Fibroblast of pulmonary artery (primary cell): ENCODE measurements at regions not wholly inside any gene's neighbourhood (a gene's known extent, or its start where the extent isn't known, plus 50 kb on each side); places are given as distances from the start of the nearest gene placed in this dataset.

ENCODE experiments used
- DNase-seq: peaks from one replicate; pipeline ENCODE4 v3.0.0-alpha.2; 2010; ENCODE audit warnings: low read depth
- H3K4me3 ChIP-seq: replicated peaks from 2 replicates; pipeline ENCODE4 v1.5.1; 2011; ENCODE audit warnings: low read depth, mild to moderate bottlenecking, control low read depth, low read length, moderate library complexity
- TF ChIP-seq, protein P1 (sequence below): IDR thresholded peaks from 2 replicates; pipeline ENCODE4 v1.5.1; 2011; ENCODE audit warnings: mild to moderate bottlenecking, control low read depth, low read length, inconsistent platforms; ENCODE audit errors: missing control alignments

DNA sequence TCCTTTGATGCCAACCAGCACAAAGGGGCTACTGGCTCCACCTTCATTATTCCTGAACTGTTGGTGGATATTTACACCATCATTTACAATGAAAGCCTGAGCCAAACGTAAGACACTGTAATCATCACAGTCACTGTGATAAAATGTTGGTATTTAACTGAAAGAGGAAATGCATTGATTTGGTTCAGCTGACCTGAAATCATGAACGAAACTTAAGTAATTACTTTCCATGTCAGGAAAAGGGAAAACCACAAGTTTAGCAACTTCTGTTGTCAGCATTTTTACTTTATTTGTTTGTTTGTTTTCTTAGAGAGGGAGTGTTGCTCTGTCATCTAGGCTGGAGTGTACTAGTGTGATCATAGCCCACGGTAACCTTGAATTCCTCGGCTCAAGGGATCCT lies 247.8 kb upstream of the FAM47A start:
- peak; percentile 29 for DNase-seq
- TF ChIP-seq, protein P1, sequence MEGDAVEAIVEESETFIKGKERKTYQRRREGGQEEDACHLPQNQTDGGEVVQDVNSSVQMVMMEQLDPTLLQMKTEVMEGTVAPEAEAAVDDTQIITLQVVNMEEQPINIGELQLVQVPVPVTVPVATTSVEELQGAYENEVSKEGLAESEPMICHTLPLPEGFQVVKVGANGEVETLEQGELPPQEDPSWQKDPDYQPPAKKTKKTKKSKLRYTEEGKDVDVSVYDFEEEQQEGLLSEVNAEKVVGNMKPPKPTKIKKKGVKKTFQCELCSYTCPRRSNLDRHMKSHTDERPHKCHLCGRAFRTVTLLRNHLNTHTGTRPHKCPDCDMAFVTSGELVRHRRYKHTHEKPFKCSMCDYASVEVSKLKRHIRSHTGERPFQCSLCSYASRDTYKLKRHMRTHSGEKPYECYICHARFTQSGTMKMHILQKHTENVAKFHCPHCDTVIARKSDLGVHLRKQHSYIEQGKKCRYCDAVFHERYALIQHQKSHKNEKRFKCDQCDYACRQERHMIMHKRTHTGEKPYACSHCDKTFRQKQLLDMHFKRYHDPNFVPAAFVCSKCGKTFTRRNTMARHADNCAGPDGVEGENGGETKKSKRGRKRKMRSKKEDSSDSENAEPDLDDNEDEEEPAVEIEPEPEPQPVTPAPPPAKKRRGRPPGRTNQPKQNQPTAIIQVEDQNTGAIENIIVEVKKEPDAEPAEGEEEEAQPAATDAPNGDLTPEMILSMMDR, result no peak
- no peak overlapping the region for H3K4me3 ChIP-seq

DNA sequence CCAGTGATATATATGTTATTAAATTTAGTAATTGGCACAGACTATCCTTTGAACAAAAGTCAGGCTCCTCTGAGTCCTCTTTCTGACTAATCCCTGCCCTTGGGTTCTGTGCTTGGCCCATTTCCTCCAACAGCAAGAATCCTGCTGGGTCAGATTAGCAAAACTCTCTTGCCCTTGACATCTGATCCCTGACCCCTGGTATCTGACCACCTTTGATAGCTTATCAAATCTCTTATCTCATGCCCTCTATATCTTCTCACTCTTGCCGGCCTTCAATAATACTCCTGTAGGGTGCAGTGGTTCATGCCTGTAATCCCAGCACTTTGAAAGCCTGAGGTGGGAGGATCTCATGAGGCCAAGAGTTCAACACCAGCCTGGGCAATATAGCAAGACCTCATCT lies 245.5 kb upstream of the FAM47A start:
- TF ChIP-seq, protein P1, result no peak
- DNase-seq, result no peak
- H3K4me3 ChIP-seq, result no peak overlapping the region

DNA sequence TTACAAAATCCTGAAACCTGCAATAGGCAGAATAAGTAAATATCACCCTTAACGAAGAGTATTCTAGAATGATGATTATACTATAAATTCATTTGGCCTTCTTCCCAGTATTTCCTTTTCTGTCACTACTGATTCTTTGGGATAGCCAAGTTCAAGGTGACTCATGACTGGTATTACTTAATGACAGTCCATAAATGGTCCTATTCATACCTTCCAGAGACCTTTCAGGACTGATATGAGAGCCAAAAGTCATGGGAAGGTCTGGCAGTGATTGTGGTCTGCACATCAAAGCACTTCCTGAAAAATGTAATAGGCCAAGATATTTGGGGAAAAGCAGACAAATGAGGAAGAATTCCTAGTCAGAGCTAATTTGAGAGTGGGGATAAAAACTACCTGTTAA lies 239.6 kb upstream of the FAM47A start:
- DNase-seq, result peak; percentile 16
- no peak overlapping the region for H3K4me3 ChIP-seq
- TF ChIP-seq, protein P1, result no peak

DNA sequence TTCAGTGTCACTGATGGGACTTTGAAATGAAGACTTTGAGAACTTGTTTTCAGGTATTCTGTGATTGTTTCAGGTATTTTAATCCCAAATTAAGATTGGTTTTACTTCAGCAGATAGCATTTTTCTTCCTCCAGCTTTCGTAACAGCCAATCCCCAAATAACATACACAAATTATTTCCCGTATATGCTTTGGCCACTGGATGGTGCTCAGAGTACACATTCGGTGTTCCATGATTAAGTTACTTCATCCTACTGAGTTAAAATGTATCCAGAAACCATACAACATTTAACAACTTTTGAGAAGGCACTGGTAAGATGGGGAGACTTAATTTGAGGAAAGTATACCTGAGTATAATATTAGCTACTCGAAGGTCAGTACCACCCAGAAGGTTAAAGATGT lies 233.4 kb upstream of the FAM47A start:
- TF ChIP-seq, protein P1, result peak; percentile 38
- no peak overlapping the region for H3K4me3 ChIP-seq
- DNase-seq, result peak; percentile 60

DNA sequence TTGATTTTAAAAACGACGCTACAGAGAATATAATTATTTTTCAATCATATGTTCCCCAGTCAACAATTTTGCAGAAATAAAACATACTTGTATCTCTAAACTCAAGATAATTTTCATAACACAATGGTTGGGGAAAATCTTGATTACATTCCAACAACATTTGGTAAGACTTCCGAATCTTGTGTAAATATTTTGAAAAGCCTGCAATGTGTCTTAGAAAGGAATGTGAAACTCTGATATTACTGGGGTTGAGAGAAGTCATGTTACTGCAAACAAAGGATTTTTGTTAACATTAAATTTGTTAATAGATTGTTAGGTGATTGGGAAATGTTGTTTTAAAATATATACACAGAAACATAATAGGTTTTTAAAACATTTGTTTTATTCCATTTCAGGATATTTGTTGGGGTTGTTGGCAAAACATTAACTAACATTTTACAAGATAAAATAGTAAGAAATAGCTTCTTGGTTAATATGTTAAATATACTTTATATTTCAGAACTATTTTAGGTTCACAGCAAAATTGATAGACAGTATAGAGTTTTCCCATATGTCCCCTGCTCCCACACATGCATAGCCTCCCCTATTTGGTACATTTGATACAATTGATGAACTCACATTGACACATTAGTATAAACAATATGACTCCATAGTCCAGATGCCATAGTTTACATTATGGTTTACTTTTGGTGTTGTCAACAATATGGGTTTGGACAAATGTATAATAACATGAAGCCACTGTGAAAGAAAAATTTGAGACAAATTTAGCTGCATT lies 218.6 kb upstream of the FAM47A start:
- TF ChIP-seq, protein P1, result no peak
- DNase-seq, result peak; percentile 72
- no peak overlapping the region for H3K4me3 ChIP-seq

DNA sequence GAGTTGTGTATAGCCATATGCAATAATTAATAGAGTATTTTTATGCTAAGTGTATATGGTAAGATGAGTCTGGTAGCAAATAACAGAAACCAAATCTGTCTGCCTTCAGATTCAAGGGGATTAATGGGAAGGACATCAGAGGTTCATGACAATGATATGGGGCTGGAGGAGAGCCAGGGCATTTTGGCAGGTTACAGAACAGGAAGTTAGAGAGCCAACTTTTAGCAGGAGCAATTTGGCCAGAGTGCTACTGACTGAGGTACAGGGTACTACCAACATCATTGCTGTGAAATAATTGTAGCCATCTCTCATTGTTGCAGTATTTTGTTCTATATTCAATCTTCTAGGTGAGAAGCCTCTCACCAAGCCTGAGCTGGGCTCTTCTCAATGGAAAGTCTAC lies 210.9 kb upstream of the FAM47A start:
- no peak for DNase-seq
- TF ChIP-seq, protein P1, result no peak
- no peak overlapping the region for H3K4me3 ChIP-seq

DNA sequence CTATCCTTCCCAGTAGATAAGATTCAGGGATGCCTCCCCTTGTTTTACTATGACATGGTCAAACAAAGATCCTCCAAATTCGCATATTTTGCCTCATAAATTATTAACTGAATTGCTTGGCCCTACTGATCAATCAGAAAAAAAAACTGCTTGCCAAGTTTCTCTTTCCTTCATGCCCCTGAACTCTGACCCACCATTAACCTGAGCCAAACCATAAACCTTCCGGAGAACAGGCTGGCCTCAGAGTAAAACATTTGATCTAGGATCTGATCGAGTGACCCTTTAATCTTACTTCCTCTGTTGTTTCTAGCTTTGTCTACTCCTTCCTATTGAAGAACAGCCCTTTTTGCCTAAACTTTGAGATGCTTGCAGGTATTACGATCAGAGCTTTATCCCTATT lies 209.7 kb upstream of the FAM47A start:
- TF ChIP-seq, protein P1, result no peak
- no peak for DNase-seq

More for the DNA sequence above, 209.7 kb upstream of the FAM47A start:
- H3K4me3 ChIP-seq, result no peak overlapping the region
